ENCODE measurements at regions not wholly inside any gene's neighbourhood (a gene's known extent, or its start where the extent isn't known, plus 50 kb on each side); places are given as distances from the start of the nearest gene placed in this dataset.
"Not testable (repeated sequence)": the region's sequence is repeated elsewhere in the genome, so short reads cannot be mapped to it uniquely, and the experiment has no call there.

DNA sequence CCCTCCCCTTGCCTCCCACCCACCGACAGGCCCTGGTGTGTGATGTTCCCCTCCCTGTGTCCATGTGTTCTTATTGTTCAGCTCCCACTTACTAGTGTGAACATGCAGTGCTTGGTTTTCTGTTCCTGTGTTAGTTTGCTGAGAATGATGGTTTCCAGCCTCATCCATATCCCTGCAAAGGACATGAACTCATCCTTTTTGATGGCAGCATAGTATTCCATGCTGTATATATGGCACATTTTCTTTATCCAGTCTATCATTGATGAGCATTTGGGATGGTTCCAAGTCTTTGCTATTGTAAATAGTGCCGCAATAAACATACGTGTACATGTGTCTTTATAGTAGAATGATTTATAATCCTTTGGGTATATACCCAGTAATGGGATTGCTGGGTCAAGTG is 538.1 kb upstream of the ZNF804A start:
- TF ChIP-seq POLR2A (IDR thresholded peaks at IDR 0.05; ENCODE audit: low read depth, low read length); EZH2 (IDR thresholded peaks at IDR 0.05; ENCODE audit: borderline replicate concordance, low read depth, low read length, severe bottlenecking); GATA2 (IDR thresholded peaks at IDR 0.05; ENCODE audit: insufficient read depth, insufficient read length, low read depth, low read length): not testable (repeated sequence)
- TF ChIP-seq, protein P1, sequence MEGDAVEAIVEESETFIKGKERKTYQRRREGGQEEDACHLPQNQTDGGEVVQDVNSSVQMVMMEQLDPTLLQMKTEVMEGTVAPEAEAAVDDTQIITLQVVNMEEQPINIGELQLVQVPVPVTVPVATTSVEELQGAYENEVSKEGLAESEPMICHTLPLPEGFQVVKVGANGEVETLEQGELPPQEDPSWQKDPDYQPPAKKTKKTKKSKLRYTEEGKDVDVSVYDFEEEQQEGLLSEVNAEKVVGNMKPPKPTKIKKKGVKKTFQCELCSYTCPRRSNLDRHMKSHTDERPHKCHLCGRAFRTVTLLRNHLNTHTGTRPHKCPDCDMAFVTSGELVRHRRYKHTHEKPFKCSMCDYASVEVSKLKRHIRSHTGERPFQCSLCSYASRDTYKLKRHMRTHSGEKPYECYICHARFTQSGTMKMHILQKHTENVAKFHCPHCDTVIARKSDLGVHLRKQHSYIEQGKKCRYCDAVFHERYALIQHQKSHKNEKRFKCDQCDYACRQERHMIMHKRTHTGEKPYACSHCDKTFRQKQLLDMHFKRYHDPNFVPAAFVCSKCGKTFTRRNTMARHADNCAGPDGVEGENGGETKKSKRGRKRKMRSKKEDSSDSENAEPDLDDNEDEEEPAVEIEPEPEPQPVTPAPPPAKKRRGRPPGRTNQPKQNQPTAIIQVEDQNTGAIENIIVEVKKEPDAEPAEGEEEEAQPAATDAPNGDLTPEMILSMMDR (IDR thresholded peaks at IDR 0.05; ENCODE audit: extremely low read depth in 1 of 2, insufficient read depth in 1 of 2, low read depth in 1 of 2, low read length in 2 of 2) = not testable (repeated sequence)

All from endothelial cell of umbilical vein (primary cell).